ENCODE measurements at regions not wholly inside any gene's neighbourhood (a gene's known extent, or its start where the extent isn't known, plus 50 kb on each side); places are given as distances from the start of the nearest gene placed in this dataset.

GRCh38 chr9:1717882-1718281 lies 297.3 kb upstream of the SMARCA2 start:
- TF ChIP-seq CTCF (conservative IDR thresholded peaks at IDR 0.05; ENCODE audit: low read depth, low read length) = no peak
- TF ChIP-seq EZH2phosphoT487 (IDR thresholded peaks at IDR 0.05; ENCODE audit: borderline replicate concordance, low read length) = no peak
- TF ChIP-seq EZH2 (IDR thresholded peaks at IDR 0.05; ENCODE audit: low read length, unreplicated experiment) = no peak
